ENCODE measurements at regions not wholly inside any gene's neighbourhood (a gene's known extent, or its start where the extent isn't known, plus 50 kb on each side); places are given as distances from the start of the nearest gene placed in this dataset.
"Not testable (repeated sequence)": the region's sequence is repeated elsewhere in the genome, so short reads cannot be mapped to it uniquely, and the experiment has no call there.

DNA sequence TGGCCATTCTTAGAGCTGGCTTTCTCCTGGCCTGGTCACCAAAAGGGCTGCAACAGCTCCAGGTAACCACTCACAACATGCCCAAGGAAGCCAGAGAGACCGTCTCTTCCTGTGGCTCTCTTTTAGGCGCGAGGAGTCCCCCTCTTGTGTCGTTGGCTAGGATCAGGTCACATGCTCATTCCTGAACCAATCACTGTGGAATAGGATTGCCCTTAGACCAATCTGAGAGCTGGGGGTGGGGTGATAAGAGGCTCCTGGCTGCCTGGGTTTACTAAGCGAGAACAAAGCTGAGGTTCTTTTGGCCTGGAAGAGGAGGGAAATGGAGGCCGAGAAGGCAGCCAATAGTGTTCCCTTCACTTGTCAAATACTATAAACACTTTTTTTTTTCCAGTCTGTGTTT, 452.1 kb upstream of the PROX1 start:
- Histone ChIP-seq H4K20me1 (ENCODE audit: insufficient read depth, low read length) (no peaks in the 10 kb centered on the region), H3K9ac (ENCODE audit: low read length) (no peak overlapping the region), H3K9me3 (replicated peaks; ENCODE audit: insufficient read depth, low read length) (no peaks in the 10 kb centered on the region), H3K79me2 (ENCODE audit: low read length) (no peaks in the 10 kb centered on the region), H3K4me3 (ENCODE audit: low read length) (no peak overlapping the region), H3K4me2 (ENCODE audit: low read depth, low read length) (no peak overlapping the region), H2AFZ (ENCODE audit: low read length) (no peak overlapping the region), H3K4me1 (ENCODE audit: low read length) (no peaks in the 10 kb centered on the region), H3F3A (ENCODE audit: insufficient read depth, low read length) (no peaks in the 10 kb centered on the region), H3K9me2 (replicated peaks; ENCODE audit: insufficient read depth, low read length) (no peaks in the 10 kb centered on the region), H3K27me3 (replicated peaks; ENCODE audit: insufficient read depth, low read length) (no peaks in the 10 kb centered on the region), H3K36me3 (replicated peaks; ENCODE audit: insufficient read depth, low read length) (no peaks in the 10 kb centered on the region), H3K27ac (ENCODE audit: low read length) (no peak overlapping the region)
- TF ChIP-seq EZH2phosphoT487 (IDR thresholded peaks at IDR 0.05; ENCODE audit: low read length) (no peak), CTCF (IDR thresholded peaks at IDR 0.05; ENCODE audit: low read length) (no peak), EZH2 (optimal IDR thresholded peaks at IDR 0.05; ENCODE audit: low read depth, low read length) (no peak)
- no peak for DNase-seq

DNA sequence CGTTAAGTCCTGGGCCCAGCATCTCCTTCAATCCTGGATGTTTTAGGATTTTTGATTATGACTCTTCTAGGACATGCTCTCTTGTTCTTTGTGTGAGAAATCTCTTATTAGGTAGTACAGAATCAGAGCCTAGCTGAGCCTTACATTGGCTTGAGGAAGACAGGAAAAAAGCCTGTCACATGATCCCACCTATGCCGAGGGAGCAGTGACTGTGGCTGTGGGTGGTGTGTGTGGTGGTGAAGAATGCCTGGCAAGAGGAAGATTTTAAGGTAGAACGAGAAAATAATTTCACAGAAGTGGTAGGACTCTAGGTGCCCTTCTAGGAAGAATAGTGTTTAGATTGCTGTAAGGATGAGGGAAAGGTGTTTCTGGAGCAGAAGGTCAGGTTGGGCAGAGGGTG, 449.5 kb upstream of the PROX1 start:
- no peak for TF ChIP-seq EZH2phosphoT487 (IDR thresholded peaks at IDR 0.05; ENCODE audit: low read length)
- Histone ChIP-seq H3K27me3 (replicated peaks; ENCODE audit: insufficient read depth, low read length) (no peaks in the 10 kb centered on the region), H3K4me1 (ENCODE audit: low read length) (no peaks in the 10 kb centered on the region), H3F3A (ENCODE audit: insufficient read depth, low read length) (no peaks in the 10 kb centered on the region), H3K9ac (ENCODE audit: low read length) (no peak overlapping the region), H3K9me2 (replicated peaks; ENCODE audit: insufficient read depth, low read length) (no peaks in the 10 kb centered on the region), H3K79me2 (ENCODE audit: low read length) (no peaks in the 10 kb centered on the region), H3K36me3 (replicated peaks; ENCODE audit: insufficient read depth, low read length) (no peaks in the 10 kb centered on the region), H3K27ac (ENCODE audit: low read length) (no peak overlapping the region), H3K4me2 (ENCODE audit: low read depth, low read length) (no peak overlapping the region), H2AFZ (ENCODE audit: low read length) (no peak overlapping the region), H3K4me3 (ENCODE audit: low read length) (no peak overlapping the region), H3K9me3 (replicated peaks; ENCODE audit: insufficient read depth, low read length) (no peaks in the 10 kb centered on the region), H4K20me1 (ENCODE audit: insufficient read depth, low read length) (no peaks in the 10 kb centered on the region)
- DNase-seq, result no peak

DNA sequence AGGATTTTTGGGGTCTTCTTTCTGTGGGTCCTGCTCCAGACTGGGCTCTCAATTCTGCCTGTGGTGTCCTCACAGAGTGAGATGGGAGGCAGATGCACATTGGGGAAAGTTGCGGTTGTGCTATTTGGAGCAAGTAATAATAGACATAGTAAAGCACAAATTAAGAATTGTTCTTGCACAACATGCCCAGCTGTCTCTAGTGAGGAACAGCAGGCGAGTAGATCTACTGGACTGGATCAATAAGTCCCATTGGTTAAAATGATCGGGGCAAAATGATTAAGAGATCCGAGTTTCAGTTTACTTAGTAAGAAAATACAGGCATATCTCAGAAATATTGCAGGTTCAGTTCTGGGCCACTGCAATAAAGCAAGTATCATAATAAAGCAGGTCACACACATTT, 448.3 kb upstream of the PROX1 start:
- H3K4me1 ChIP-seq (ENCODE audit: low read length), result no peaks in the 10 kb centered on the region
- H3K27ac ChIP-seq (ENCODE audit: low read length), result no peak overlapping the region
- DNase-seq, result no peak
- no peaks in the 10 kb centered on the region for H4K20me1 ChIP-seq (ENCODE audit: insufficient read depth, low read length)
- H3K4me2 ChIP-seq (ENCODE audit: low read depth, low read length), result no peak overlapping the region
- H2AFZ ChIP-seq (ENCODE audit: low read length), result no peak overlapping the region
- H3K79me2 ChIP-seq (ENCODE audit: low read length), result no peaks in the 10 kb centered on the region
- no peaks in the 10 kb centered on the region for H3K27me3 ChIP-seq (replicated peaks; ENCODE audit: insufficient read depth, low read length)
- no peaks in the 10 kb centered on the region for H3K9me2 ChIP-seq (replicated peaks; ENCODE audit: insufficient read depth, low read length)
- TF ChIP-seq CTCF (IDR thresholded peaks at IDR 0.05; ENCODE audit: low read length) (no peak), EZH2 (optimal IDR thresholded peaks at IDR 0.05; ENCODE audit: low read depth, low read length) (no peak), EZH2phosphoT487 (IDR thresholded peaks at IDR 0.05; ENCODE audit: low read length) (no peak)
- H3F3A ChIP-seq (ENCODE audit: insufficient read depth, low read length), result no peaks in the 10 kb centered on the region
- H3K36me3 ChIP-seq (replicated peaks; ENCODE audit: insufficient read depth, low read length), result no peaks in the 10 kb centered on the region
- no peaks in the 10 kb centered on the region for H3K9me3 ChIP-seq (replicated peaks; ENCODE audit: insufficient read depth, low read length)
- no peak overlapping the region for H3K9ac ChIP-seq (ENCODE audit: low read length)
- H3K4me3 ChIP-seq (ENCODE audit: low read length), result no peak overlapping the region

DNA sequence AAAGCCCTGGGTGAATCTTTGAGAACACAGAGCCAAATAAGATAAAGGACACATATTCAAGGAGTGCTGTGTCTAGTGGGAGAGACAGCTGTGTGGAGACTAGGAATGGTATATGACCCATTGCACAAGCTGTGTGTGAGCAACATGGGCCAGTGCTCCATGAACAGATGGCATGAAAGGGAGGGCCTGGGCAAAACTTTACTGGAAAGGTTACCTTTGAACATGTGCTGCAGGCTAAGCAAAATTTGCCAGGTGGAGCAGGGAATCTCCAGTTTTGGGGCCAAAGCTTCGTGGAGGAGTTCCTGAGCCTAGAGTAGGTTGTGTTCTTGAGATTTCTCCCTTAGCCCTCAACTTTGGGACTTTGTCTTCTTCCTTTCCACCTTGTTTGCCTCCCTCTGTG, 446.1 kb upstream of the PROX1 start:
- Histone ChIP-seq H3K36me3 (replicated peaks; ENCODE audit: insufficient read depth, low read length) (no peaks in the 10 kb centered on the region), H3K9me2 (replicated peaks; ENCODE audit: insufficient read depth, low read length) (no peaks in the 10 kb centered on the region), H3K4me1 (ENCODE audit: low read length) (no peaks in the 10 kb centered on the region), H3K79me2 (ENCODE audit: low read length) (no peaks in the 10 kb centered on the region), H3K4me3 (ENCODE audit: low read length) (no peak overlapping the region), H3K27ac (ENCODE audit: low read length) (no peak overlapping the region), H3K4me2 (ENCODE audit: low read depth, low read length) (no peak overlapping the region), H3K9ac (ENCODE audit: low read length) (no peak overlapping the region), H3K27me3 (replicated peaks; ENCODE audit: insufficient read depth, low read length) (no peaks in the 10 kb centered on the region), H3K9me3 (replicated peaks; ENCODE audit: insufficient read depth, low read length) (no peaks in the 10 kb centered on the region), H2AFZ (ENCODE audit: low read length) (no peak overlapping the region), H3F3A (ENCODE audit: insufficient read depth, low read length) (no peaks in the 10 kb centered on the region), H4K20me1 (ENCODE audit: insufficient read depth, low read length) (no peaks in the 10 kb centered on the region)
- TF ChIP-seq CTCF (IDR thresholded peaks at IDR 0.05; ENCODE audit: low read length) (no peak), EZH2phosphoT487 (IDR thresholded peaks at IDR 0.05; ENCODE audit: low read length) (no peak), EZH2 (optimal IDR thresholded peaks at IDR 0.05; ENCODE audit: low read depth, low read length) (no peak)
- no peak for DNase-seq

- not testable (repeated sequence) for H3K27ac ChIP-seq (ENCODE audit: low read length); H3K9ac ChIP-seq (ENCODE audit: low read length); H3K36me3 ChIP-seq (replicated peaks; ENCODE audit: insufficient read depth, low read length); H4K20me1 ChIP-seq (ENCODE audit: insufficient read depth, low read length); H3K4me1 ChIP-seq (ENCODE audit: low read length); H3K9me2 ChIP-seq (replicated peaks; ENCODE audit: insufficient read depth, low read length); H3K9me3 ChIP-seq (replicated peaks; ENCODE audit: insufficient read depth, low read length); H3K4me2 ChIP-seq (ENCODE audit: low read depth, low read length); DNase-seq; H2AFZ ChIP-seq (ENCODE audit: low read length); H3K79me2 ChIP-seq (ENCODE audit: low read length); H3K4me3 ChIP-seq (ENCODE audit: low read length); H3K27me3 ChIP-seq (replicated peaks; ENCODE audit: insufficient read depth, low read length); H3F3A ChIP-seq (ENCODE audit: insufficient read depth, low read length)
These were observed 442.6 kb upstream of the PROX1 start for GRCh38 chr1:213545181-213545580.

Measured in MM.1S (cell line).